ENCODE measurements at regions not wholly inside any gene's neighbourhood (a gene's known extent, or its start where the extent isn't known, plus 50 kb on each side); places are given as distances from the start of the nearest gene placed in this dataset.

DNA sequence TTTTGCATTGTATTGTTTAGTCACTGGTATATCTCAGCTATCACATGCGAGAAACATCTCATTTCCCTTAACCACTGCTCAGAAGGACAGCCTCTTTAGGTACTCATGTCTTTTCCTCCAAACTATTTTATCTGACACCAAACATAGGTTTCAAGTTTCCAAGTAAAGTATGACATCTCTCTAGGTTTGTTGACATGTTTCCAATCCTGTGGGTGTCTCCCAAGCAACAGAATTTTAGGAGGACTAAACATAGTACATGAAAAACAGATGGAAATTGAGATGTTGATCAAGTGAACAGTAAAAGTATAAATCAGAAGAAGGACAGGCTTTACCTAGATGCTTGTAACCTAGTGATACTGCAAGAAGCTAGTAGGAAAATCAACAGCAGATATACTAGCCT, 371.4 kb downstream of the DTHD1 start:
- DNase-seq (ENCODE audit: low spot score): no peak
- TF ChIP-seq, protein P1, sequence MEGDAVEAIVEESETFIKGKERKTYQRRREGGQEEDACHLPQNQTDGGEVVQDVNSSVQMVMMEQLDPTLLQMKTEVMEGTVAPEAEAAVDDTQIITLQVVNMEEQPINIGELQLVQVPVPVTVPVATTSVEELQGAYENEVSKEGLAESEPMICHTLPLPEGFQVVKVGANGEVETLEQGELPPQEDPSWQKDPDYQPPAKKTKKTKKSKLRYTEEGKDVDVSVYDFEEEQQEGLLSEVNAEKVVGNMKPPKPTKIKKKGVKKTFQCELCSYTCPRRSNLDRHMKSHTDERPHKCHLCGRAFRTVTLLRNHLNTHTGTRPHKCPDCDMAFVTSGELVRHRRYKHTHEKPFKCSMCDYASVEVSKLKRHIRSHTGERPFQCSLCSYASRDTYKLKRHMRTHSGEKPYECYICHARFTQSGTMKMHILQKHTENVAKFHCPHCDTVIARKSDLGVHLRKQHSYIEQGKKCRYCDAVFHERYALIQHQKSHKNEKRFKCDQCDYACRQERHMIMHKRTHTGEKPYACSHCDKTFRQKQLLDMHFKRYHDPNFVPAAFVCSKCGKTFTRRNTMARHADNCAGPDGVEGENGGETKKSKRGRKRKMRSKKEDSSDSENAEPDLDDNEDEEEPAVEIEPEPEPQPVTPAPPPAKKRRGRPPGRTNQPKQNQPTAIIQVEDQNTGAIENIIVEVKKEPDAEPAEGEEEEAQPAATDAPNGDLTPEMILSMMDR (IDR thresholded peaks at IDR 0.05; ENCODE audit: extremely low read depth, missing control alignments): no peak

DNA sequence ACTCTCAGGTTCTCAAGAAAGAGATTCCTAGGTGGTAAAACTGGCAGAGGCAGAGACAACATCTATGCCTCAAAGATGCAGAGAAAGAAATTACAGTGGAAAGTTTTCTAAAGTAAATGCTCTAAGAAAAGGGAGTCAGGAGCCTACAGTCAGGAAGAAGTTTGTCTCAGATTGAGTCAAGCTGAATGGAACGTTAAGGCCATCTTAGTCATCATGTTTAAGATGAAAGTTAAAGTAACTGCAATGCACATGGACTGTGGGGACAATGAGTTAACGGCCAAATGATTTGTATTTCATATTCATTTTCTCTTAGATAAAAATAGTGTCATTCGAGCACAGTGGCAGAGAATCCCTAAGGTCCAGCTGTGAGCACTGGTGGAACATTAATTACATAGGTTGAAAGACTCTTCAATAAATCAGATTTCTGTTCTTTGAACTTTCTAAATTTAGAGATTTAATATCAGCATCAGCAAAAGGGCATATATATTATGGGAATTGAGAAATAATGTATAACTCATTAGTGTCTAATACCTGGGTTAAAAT, 384.6 kb downstream of the DTHD1 start:
- DNase-seq (ENCODE audit: low spot score): no peak
- TF ChIP-seq, protein P1 (IDR thresholded peaks at IDR 0.05; ENCODE audit: extremely low read depth, missing control alignments): no peak

DNA sequence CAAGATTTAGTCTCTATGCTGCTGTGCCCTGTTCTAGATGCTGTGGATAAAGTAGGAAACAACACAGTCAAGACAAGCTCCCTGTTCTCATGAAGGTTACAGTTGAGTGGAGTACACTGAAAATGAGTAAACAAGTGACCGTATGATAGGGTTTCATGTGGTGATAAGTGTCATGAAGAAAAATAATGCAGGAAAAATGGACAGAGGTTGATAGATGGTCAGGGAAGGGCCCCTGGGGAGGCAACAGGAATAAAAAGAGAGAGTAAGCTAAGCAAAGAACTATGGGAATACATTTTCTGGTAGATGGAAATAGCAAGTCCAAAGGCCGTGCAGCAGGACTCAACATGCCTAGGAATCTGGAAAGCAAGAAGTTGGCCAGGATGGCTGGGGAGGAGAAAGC, 394.0 kb downstream of the DTHD1 start:
- DNase-seq (ENCODE audit: low spot score): no peak
- TF ChIP-seq, protein P1 (IDR thresholded peaks at IDR 0.05; ENCODE audit: extremely low read depth, missing control alignments): no peak

DNA sequence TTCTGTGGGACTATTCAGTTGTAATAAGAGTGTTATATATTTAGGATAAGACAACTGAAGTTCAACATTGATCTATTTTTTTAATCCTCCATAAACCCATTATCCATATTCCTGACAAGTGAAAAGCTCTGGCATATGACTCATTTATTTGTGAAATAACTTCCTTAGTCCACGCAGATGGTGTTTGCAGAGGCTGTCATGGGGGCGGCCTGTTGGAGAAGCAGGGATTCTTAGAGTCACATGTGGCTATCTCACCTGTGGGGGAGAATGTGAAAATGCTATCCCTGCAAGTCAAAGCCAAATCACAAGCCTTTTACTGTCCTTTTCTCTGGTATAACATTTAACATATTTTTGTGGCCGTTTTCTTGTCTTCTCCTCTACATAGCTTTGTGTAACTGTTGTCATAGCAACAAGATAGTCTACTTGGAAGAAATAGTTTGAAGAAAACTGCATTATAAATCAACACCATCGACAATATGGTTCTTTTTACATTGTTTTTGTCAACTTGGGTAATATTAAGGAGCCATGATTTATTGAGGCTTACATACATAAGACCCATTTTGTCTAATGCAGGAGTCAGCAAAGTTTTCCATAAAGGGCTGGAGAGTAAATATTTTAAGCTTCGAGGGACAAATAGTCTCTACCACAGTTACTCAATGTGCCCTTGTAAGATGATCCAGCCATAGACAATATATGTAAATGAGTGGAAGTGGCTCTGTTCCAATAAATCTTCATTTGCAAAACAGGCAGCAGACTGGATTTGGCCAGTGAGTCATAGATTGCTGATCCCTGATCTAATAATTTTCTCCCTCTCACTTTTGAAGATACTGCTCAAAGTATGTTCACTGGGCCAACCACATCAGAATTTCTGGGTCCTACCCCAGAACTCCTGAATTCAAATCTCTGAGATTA, 395.0 kb downstream of the DTHD1 start:
- DNase-seq (ENCODE audit: low spot score): no peak
- TF ChIP-seq, protein P1 (IDR thresholded peaks at IDR 0.05; ENCODE audit: extremely low read depth, missing control alignments): no peak

DNA sequence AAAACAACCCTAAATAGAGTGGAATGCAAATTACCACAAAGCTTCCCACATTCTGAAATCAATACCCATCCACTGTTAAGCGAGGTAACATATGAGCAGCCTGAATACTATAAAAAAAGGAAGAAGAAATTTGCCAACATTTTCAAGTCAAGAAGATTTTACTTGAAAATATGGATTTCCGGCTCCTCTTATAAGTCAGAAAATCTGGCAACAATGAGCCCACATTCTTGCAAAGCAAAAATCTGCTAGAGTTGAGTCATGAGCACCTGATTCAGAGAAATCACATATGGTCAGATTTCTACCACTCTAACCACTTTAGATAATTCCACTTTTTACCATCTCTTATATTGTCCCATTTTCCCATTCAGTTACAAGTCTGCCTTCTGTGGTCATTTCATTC, 395.7 kb downstream of the DTHD1 start:
- no peak for DNase-seq (ENCODE audit: low spot score)
- TF ChIP-seq, protein P1 (IDR thresholded peaks at IDR 0.05; ENCODE audit: extremely low read depth, missing control alignments): no peak

DNA sequence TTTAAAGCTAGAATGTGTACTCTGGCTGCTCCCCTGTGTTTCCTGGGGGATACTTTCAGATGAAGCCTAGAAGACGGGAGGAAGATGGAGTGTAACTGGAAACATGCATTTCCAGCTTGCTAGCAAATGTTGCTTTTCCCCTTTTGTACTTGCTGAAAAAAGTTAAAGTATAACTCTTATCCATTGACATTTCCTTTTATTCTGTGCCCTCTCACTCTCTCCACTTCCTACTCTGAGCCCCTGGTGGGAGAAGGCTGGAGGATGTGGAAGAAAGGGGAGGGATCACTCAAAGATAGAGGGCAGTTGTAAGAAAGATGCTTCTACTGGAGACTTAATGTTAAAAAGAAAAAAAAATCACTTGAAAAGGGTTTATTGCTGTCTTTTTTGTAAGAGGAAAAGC, 396.5 kb downstream of the DTHD1 start:
- TF ChIP-seq, protein P1 (IDR thresholded peaks at IDR 0.05; ENCODE audit: extremely low read depth, missing control alignments): no peak
- DNase-seq (ENCODE audit: low spot score): no peak

DNA sequence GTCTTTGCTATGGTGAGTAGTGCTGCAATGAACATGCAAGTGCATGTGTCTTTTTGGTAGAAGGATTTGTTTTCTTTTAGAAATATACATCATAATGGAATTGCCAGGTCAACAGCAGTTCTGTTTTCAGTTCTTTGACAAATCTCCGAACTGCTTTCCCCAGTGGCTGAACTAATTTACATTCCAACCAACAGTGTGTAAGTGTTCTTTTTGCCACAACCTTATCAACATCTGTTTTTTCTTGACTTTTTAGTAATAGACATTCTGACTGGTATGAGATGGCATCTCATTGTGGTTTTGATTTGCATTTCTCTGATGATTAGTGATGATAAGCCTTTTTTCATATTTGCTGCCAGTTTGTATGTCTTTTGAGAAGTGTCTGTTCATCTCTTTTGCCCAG, 406.3 kb downstream of the DTHD1 start:
- no peak for DNase-seq (ENCODE audit: low spot score)
- TF ChIP-seq, protein P1 (IDR thresholded peaks at IDR 0.05; ENCODE audit: extremely low read depth, missing control alignments): no peak
